AG04449 (cell line): ENCODE measurements at regions not wholly inside any gene's neighbourhood (a gene's known extent, or its start where the extent isn't known, plus 50 kb on each side); places are given as distances from the start of the nearest gene placed in this dataset.
"Not testable (repeated sequence)": the region's sequence is repeated elsewhere in the genome, so short reads cannot be mapped to it uniquely, and the experiment has no call there.

ENCODE experiments used
- CTCF ChIA-PET: fragments of 350-600 bp; formaldehyde crosslinking; extraction: SDS; loops from one replicate; lab custom pipeline; 2021; ENCODE audit warnings: antibody characterized with exemption; lab: Yijun Ruan, JAX
- POLR2A ChIA-PET: fragments of 400-600, 350-600 bp; formaldehyde crosslinking; extraction: SDS; loops from one replicate; lab custom pipeline; 2020; ENCODE audit warnings: antibody characterized with exemption, inconsistent platforms; lab: Yijun Ruan, JAX
- DNase-seq: peaks from one replicate; pipeline ENCODE4 v3.0.0-alpha.2; 2010; ENCODE audit warnings: low read depth, low spot score
- H3K4me3 ChIP-seq: 2 replicates; pipeline ENCODE4 v1.5.1; 2011; ENCODE audit warnings: low read depth, mild to moderate bottlenecking, control low read depth, low read length
- CTCF ChIP-seq: IDR thresholded peaks from one replicate; pipeline ENCODE4 v1.5.1; 2011; ENCODE audit warnings: mild to moderate bottlenecking, moderate library complexity, low read length, control low read depth, inconsistent platforms; ENCODE audit not compliant: insufficient read depth; ENCODE audit errors: missing control alignments

- ChIA-PET CTCF (no interaction called here), POLR2A (no interaction called here)
- no peak for DNase-seq
- no peak for TF ChIP-seq CTCF
- no peak overlapping the region for H3K4me3 ChIP-seq
These were observed 649.5 kb upstream of the KCND2 start for GRCh38 chr7:119623427-119623826.

- ChIA-PET CTCF (no interaction called here), POLR2A (no interaction called here)
- DNase-seq, result no peak
These were observed 642.5 kb upstream of the KCND2 start for GRCh38 chr7:119630406-119630969.

GRCh38 chr7:119633812-119634211 lies 639.2 kb upstream of the KCND2 start:
- CTCF ChIA-PET, DNase-seq, H3K4me3 ChIP-seq, POLR2A ChIA-PET: not testable (repeated sequence)

More at GRCh38 chr7:119630406-119630969, 642.5 kb upstream of the KCND2 start:
- no peak overlapping the region for H3K4me3 ChIP-seq
- TF ChIP-seq CTCF, result no peak

GRCh38 chr7:119640326-119640725 lies 632.6 kb upstream of the KCND2 start:
- ChIA-PET CTCF (no interaction called here), POLR2A (no interaction called here)
- H3K4me3 ChIP-seq, result no peak overlapping the region
- DNase-seq, result no peak
- TF ChIP-seq CTCF, result no peak

- ChIA-PET POLR2A (no interaction called here), CTCF (no interaction called here)
- TF ChIP-seq CTCF, result no peak
- H3K4me3 ChIP-seq, result no peak overlapping the region
- no peak for DNase-seq
These were observed 632.1 kb upstream of the KCND2 start for GRCh38 chr7:119640861-119641260.

- no peak overlapping the region for H3K4me3 ChIP-seq
These were observed 629.4 kb upstream of the KCND2 start for GRCh38 chr7:119643558-119643957.

More at GRCh38 chr7:119643558-119643957, 629.4 kb upstream of the KCND2 start:
- no peak for DNase-seq
- no peak for TF ChIP-seq CTCF
- CTCF ChIA-PET, result no interaction called here
- POLR2A ChIA-PET, result no interaction called here
